ENCODE measurements at regions not wholly inside any gene's neighbourhood (a gene's known extent, or its start where the extent isn't known, plus 50 kb on each side); places are given as distances from the start of the nearest gene placed in this dataset.

GRCh38 chr10:44199991-44200655 lies 184.8 kb downstream of the CXCL12 start:
- H3K27ac ChIP-seq = no peak overlapping the region
- H3K4me3 ChIP-seq (ENCODE audit: low read depth, low read length) = no peak overlapping the region
- H3K27me3 ChIP-seq (ENCODE audit: insufficient read depth, low read depth, severe bottlenecking) = no peaks in the 10 kb centered on the region
- no peaks in the 10 kb centered on the region for H3K9me3 ChIP-seq (ENCODE audit: severe bottlenecking)
- H3K36me3 ChIP-seq = no peaks in the 10 kb centered on the region
- no peak for TF ChIP-seq CTCF (IDR thresholded peaks at IDR 0.05; ENCODE audit: low read depth, low read length)
- DNase-seq = no peak

GRCh38 chr10:44199267-44199666 lies 185.6 kb downstream of the CXCL12 start:
- no peak overlapping the region for H3K4me3 ChIP-seq (ENCODE audit: low read depth, low read length)
- TF ChIP-seq CTCF (IDR thresholded peaks at IDR 0.05; ENCODE audit: low read depth, low read length) = no peak
- H3K27me3 ChIP-seq (ENCODE audit: insufficient read depth, low read depth, severe bottlenecking) = no peaks in the 10 kb centered on the region
- no peak overlapping the region for H3K27ac ChIP-seq
- H3K36me3 ChIP-seq = no peaks in the 10 kb centered on the region
- H3K9me3 ChIP-seq (ENCODE audit: severe bottlenecking) = no peaks in the 10 kb centered on the region
- DNase-seq = no peak

GRCh38 chr10:44198780-44199097 lies 186.2 kb downstream of the CXCL12 start:
- H3K27ac ChIP-seq = no peak overlapping the region
- H3K9me3 ChIP-seq (ENCODE audit: severe bottlenecking) = no peaks in the 10 kb centered on the region
- no peaks in the 10 kb centered on the region for H3K36me3 ChIP-seq
- no peaks in the 10 kb centered on the region for H3K27me3 ChIP-seq (ENCODE audit: insufficient read depth, low read depth, severe bottlenecking)
- no peak for DNase-seq
- no peak overlapping the region for H3K4me3 ChIP-seq (ENCODE audit: low read depth, low read length)
- no peak for TF ChIP-seq CTCF (IDR thresholded peaks at IDR 0.05; ENCODE audit: low read depth, low read length)

GRCh38 chr10:44198096-44198779 lies 186.7 kb downstream of the CXCL12 start:
- H3K36me3 ChIP-seq = no peaks in the 10 kb centered on the region
- no peak for TF ChIP-seq CTCF (IDR thresholded peaks at IDR 0.05; ENCODE audit: low read depth, low read length)
- H3K27me3 ChIP-seq (ENCODE audit: insufficient read depth, low read depth, severe bottlenecking) = no peaks in the 10 kb centered on the region
- no peak for DNase-seq
- no peak overlapping the region for H3K27ac ChIP-seq
- no peak overlapping the region for H3K4me3 ChIP-seq (ENCODE audit: low read depth, low read length)
- H3K9me3 ChIP-seq (ENCODE audit: severe bottlenecking) = no peaks in the 10 kb centered on the region

- no peak overlapping the region for H3K27ac ChIP-seq
- H3K36me3 ChIP-seq = no peaks in the 10 kb centered on the region
- H3K4me3 ChIP-seq (ENCODE audit: low read depth, low read length) = no peak overlapping the region
- TF ChIP-seq CTCF (IDR thresholded peaks at IDR 0.05; ENCODE audit: low read depth, low read length) = no peak
- DNase-seq = no peak
- no peaks in the 10 kb centered on the region for H3K27me3 ChIP-seq (ENCODE audit: insufficient read depth, low read depth, severe bottlenecking)
- H3K9me3 ChIP-seq (ENCODE audit: severe bottlenecking) = no peaks in the 10 kb centered on the region
These were observed 187.3 kb downstream of the CXCL12 start for GRCh38 chr10:44197646-44198045.

GRCh38 chr10:44196336-44196735 lies 188.6 kb downstream of the CXCL12 start:
- no peaks in the 10 kb centered on the region for H3K27me3 ChIP-seq (ENCODE audit: insufficient read depth, low read depth, severe bottlenecking)
- no peak overlapping the region for H3K4me3 ChIP-seq (ENCODE audit: low read depth, low read length)
- no peak for DNase-seq
- H3K27ac ChIP-seq = no peak overlapping the region
- TF ChIP-seq CTCF (IDR thresholded peaks at IDR 0.05; ENCODE audit: low read depth, low read length) = no peak
- H3K36me3 ChIP-seq = no peaks in the 10 kb centered on the region
- H3K9me3 ChIP-seq (ENCODE audit: severe bottlenecking) = no peaks in the 10 kb centered on the region

Data from WERI-Rb-1 (cell line).